Smooth muscle cell (in vitro differentiated cells): ENCODE measurements at regions not wholly inside any gene's neighbourhood (a gene's known extent, or its start where the extent isn't known, plus 50 kb on each side); places are given as distances from the start of the nearest gene placed in this dataset.

Experiments
- DNase-seq: peaks from one replicate; lab custom pipeline; 2025; ENCODE audit not compliant: unreplicated experiment; lab: John Stamatoyannopoulos, UW
- H2AFZ ChIP-seq: fragments of 200-600 bp; sonication (generic); 2 replicates; pipeline ENCODE4 v1.6.0; 2016; ENCODE audit warnings: antibody characterized with exemption, low read depth, mild to moderate bottlenecking
- H3F3A ChIP-seq: fragments of 200-600 bp; sonication (generic); 2 replicates; pipeline ENCODE4 v1.6.0; 2017; ENCODE audit warnings: antibody characterized with exemption, low read depth
- H3K27ac ChIP-seq: fragments of 200-600 bp; sonication (generic); 2 replicates; pipeline ENCODE4 v1.5.1; 2016; ENCODE audit warnings: low read depth, mild to moderate bottlenecking
- H3K27me3 ChIP-seq: fragments of 200-600 bp; sonication (generic); 2 replicates; pipeline ENCODE4 v1.6.1; 2016; ENCODE audit warnings: low read depth, mild to moderate bottlenecking
- H3K36me3 ChIP-seq: fragments of 200-600 bp; sonication (generic); 2 replicates; pipeline ENCODE4 v1.5.1; 2016; ENCODE audit warnings: low read depth
- H3K4me1 ChIP-seq: fragments of 200-600 bp; sonication (generic); 2 replicates; pipeline ENCODE4 v1.5.1; 2016; ENCODE audit warnings: low read depth
- H3K4me2 ChIP-seq: fragments of 200-600 bp; sonication (generic); 2 replicates; pipeline ENCODE4 v1.6.0; 2016; ENCODE audit warnings: mild to moderate bottlenecking
- H3K4me3 ChIP-seq: fragments of 200-600 bp; sonication (generic); 2 replicates; pipeline ENCODE4 v1.5.1; 2016; ENCODE audit warnings: mild to moderate bottlenecking
- H3K79me2 ChIP-seq: fragments of 200-600 bp; sonication (generic); 2 replicates; pipeline ENCODE4 v1.6.0; 2016; ENCODE audit warnings: low read depth, mild to moderate bottlenecking
- H3K9ac ChIP-seq: fragments of 200-600 bp; sonication (generic); 2 replicates; pipeline ENCODE4 v1.6.0; 2016; ENCODE audit warnings: low read depth
- H3K9me3 ChIP-seq: fragments of 200-600 bp; sonication (generic); replicated peaks from 2 replicates; pipeline ENCODE4 v1.5.1; 2016; ENCODE audit warnings: low read depth
- H4K20me1 ChIP-seq: fragments of 200-600 bp; sonication (generic); 2 replicates; pipeline ENCODE4 v1.6.0; 2016; ENCODE audit warnings: low read depth
- CTCF ChIP-seq: fragments of 200-600 bp; sonication (generic); IDR thresholded peaks from 2 replicates; pipeline ENCODE4 v1.5.1; 2017; ENCODE audit warnings: borderline replicate concordance, mild to moderate bottlenecking, antibody characterized with exemption; ENCODE audit not compliant: insufficient read depth, poor library complexity, severe bottlenecking
- WGBS: methylation state at CpG from one replicate; pipeline ENCODE4 v1.1.7; 2016; ENCODE audit warnings: low lambda C conversion rate; 5-methylcytosine and 5-hydroxymethylcytosine counted together

DNA sequence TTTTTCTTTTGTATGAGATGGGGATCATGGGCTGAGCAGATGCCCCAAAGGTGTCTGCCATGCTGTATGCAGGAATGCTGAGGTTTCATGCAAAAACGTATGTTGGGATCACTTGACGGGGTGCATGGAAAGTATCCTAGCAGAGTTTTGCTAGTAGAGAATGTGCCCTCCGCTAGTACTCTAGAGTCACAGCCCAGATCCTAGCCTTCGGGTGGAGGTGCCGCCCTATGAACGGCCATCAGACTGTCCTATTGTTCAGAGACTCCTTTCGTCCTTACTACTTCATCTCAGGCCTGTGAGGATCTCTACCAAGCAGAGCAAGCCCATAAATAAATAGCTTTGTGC lies 69.6 kb upstream of the SPATA31E1 start:
- Histone ChIP-seq H3K79me2 (no peaks in the 10 kb centered on the region), H3K9ac (no peak overlapping the region), H3K4me1 (no peaks in the 10 kb centered on the region), H3K9me3 (no peaks in the 10 kb centered on the region), H3K27ac (peak overlapping the region; percentile 18), H4K20me1 (no peaks in the 10 kb centered on the region), H2AFZ (peak overlapping the region; percentile 26), H3F3A (peaks cover 4% of the 10 kb centered on the region), H3K4me3 (no peak overlapping the region), H3K36me3 (no peaks in the 10 kb centered on the region), H3K4me2 (peak overlapping the region; percentile 43), H3K27me3 (no peaks in the 10 kb centered on the region)
- 61% methylated on average over 7 of the region's 7 CpGs for WGBS
- TF ChIP-seq CTCF: no peak
- no peak for DNase-seq

DNA sequence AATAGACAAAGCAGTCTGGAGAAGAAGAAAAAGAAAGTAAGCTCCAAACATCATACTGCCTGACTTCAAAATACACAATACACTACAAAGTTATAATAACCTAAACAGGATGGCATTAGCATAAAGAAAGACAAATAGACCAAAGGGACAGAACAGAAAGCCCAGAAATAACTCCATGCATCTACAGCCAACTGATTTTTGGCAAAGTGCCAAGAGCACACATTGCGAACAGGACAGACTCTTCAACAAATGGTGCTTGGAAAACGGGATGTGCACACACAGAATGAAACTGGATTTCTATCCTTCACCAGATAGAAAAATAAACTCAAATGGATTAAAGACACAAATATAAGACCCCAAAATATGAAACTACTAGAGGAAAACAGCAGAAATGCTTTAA lies 66.6 kb upstream of the SPATA31E1 start:
- Histone ChIP-seq H3K27ac (no peak overlapping the region), H3K4me1 (no peaks in the 10 kb centered on the region), H3K4me3 (no peak overlapping the region), H3F3A (peaks cover 4% of the 10 kb centered on the region), H3K4me2 (no peak overlapping the region), H3K9ac (no peak overlapping the region), H3K36me3 (no peaks in the 10 kb centered on the region), H3K79me2 (no peaks in the 10 kb centered on the region), H2AFZ (no peak overlapping the region), H3K9me3 (no peaks in the 10 kb centered on the region), H4K20me1 (no peaks in the 10 kb centered on the region), H3K27me3 (no peaks in the 10 kb centered on the region)
- TF ChIP-seq CTCF: no peak
- no peak for DNase-seq
- 58% methylated on average over 2 of the region's 2 CpGs for WGBS

DNA sequence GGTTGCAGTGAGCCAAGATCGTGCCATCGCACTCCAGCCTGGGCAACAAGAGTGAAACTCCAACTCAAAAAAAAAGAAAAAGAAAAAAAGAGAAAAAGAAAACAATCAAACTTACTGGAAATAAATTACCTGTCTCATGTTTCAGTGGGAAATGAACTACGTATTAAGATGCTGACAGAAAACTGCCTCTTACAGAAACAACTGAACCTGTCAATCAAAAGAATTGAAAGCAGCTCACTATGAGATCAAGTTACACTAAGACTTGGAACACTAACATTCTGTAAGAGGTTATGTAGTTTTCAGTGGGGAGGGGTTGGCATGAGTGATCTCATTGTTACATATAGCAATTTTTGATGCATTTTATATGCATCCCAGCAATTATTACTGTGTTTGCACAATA lies 64.4 kb upstream of the SPATA31E1 start:
- no peaks in the 10 kb centered on the region for H4K20me1 ChIP-seq
- H3K9ac ChIP-seq: no peak overlapping the region
- H3K36me3 ChIP-seq: no peaks in the 10 kb centered on the region
- no peak overlapping the region for H2AFZ ChIP-seq
- no peak for TF ChIP-seq CTCF
- WGBS: 94% methylated on average over 3 of the region's 3 CpGs
- H3F3A ChIP-seq: no peaks in the 10 kb centered on the region
- no peak for DNase-seq
- no peaks in the 10 kb centered on the region for H3K9me3 ChIP-seq
- no peaks in the 10 kb centered on the region for H3K27me3 ChIP-seq
- H3K4me1 ChIP-seq: no peaks in the 10 kb centered on the region
- H3K4me2 ChIP-seq: no peak overlapping the region
- no peak overlapping the region for H3K27ac ChIP-seq
- no peak overlapping the region for H3K4me3 ChIP-seq
- no peaks in the 10 kb centered on the region for H3K79me2 ChIP-seq

- H3F3A ChIP-seq: no peaks in the 10 kb centered on the region
- no peaks in the 10 kb centered on the region for H4K20me1 ChIP-seq
- no peak overlapping the region for H3K4me3 ChIP-seq
- no peaks in the 10 kb centered on the region for H3K27me3 ChIP-seq
- H3K36me3 ChIP-seq: no peaks in the 10 kb centered on the region
- DNase-seq: no peak
- no peak overlapping the region for H3K9ac ChIP-seq
- H3K79me2 ChIP-seq: no peaks in the 10 kb centered on the region
- H3K4me1 ChIP-seq: no peaks in the 10 kb centered on the region
- no peak overlapping the region for H2AFZ ChIP-seq
- no peaks in the 10 kb centered on the region for H3K9me3 ChIP-seq
- no peak for TF ChIP-seq CTCF
- no peak overlapping the region for H3K4me2 ChIP-seq
- H3K27ac ChIP-seq: no peak overlapping the region
- WGBS: 92% methylated on average over 31 of the region's 31 CpGs
Observed at GRCh38 chr9:87824216-87824875, 58.3 kb upstream of the SPATA31E1 start.
